ENCODE measurements at regions not wholly inside any gene's neighbourhood (a gene's known extent, or its start where the extent isn't known, plus 50 kb on each side); places are given as distances from the start of the nearest gene placed in this dataset.

DNA sequence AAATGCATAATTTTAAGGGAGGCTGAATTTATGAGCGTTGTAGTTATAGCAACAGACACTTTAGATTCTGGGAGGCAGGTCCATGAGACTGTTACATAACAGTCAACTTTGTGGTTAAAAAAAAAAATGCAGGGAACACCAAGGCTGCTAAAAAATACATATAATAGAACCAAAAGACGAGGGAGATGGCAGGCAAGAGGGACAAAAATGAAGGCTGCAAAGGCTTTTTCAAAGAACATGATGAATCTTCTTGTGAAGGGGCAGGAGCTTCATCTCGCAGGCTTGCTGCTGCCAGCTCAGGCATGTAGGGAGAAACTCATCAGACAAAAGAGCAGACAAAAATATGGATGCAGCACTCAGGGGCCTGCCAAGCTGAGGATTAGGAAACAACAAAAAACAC, 243.9 kb downstream of the SHQ1 start:
- Histone ChIP-seq H2BK20ac (ENCODE audit: low read depth, low read length, poor library complexity, severe bottlenecking) (no peak overlapping the region), H2BK12ac (ENCODE audit: insufficient read length, low read depth, low read length) (no peak overlapping the region), H3K23me2 (ENCODE audit: insufficient read length, low read depth, low read length, poor library complexity, severe bottlenecking) (no peaks in the 10 kb centered on the region), H3K23ac (ENCODE audit: insufficient read length, low read depth, low read length) (no peak overlapping the region), H3K9me3 (ENCODE audit: control insufficient read depth, low read depth, low read length) (no peaks in the 10 kb centered on the region), H3K4me1 (ENCODE audit: insufficient read depth, low read length) (no peaks in the 10 kb centered on the region), H2BK15ac (ENCODE audit: low read depth, low read length) (no peak overlapping the region), H3K4ac (ENCODE audit: low read depth, low read length) (no peak overlapping the region), H4K20me1 (ENCODE audit: control insufficient read depth, insufficient read depth, insufficient read length) (no peaks in the 10 kb centered on the region), H3K27me3 (ENCODE audit: insufficient read depth, low read length) (no peaks in the 10 kb centered on the region), H2BK5ac (ENCODE audit: insufficient read length, low read length) (no peak overlapping the region), H3K79me1 (ENCODE audit: insufficient read depth, low read depth, low read length, poor library complexity, severe bottlenecking) (no peaks in the 10 kb centered on the region), H4K8ac (replicated peaks; ENCODE audit: insufficient read length, low read depth, low read length) (no peak overlapping the region), H4K91ac (ENCODE audit: insufficient read length, low read depth, low read length) (no peak overlapping the region), H3T11ph (ENCODE audit: low read length) (no peak overlapping the region), H3K9ac (ENCODE audit: extremely low read depth, insufficient read length, low read length) (no peak overlapping the region), H3K27ac (ENCODE audit: insufficient read length, low read depth, low read length) (no peak overlapping the region), H3K56ac (ENCODE audit: insufficient read length, low read depth, low read length) (no peak overlapping the region), H3K18ac (ENCODE audit: insufficient read length, low read depth, low read length) (no peak overlapping the region), H3K4me2 (ENCODE audit: insufficient read depth, insufficient read length, low read length) (no peak overlapping the region), H2BK120ac (ENCODE audit: low read depth, low read length, poor library complexity, severe bottlenecking) (no peak overlapping the region), H4K5ac (ENCODE audit: insufficient read length, low read depth, low read length) (no peak overlapping the region), H2AFZ (ENCODE audit: low read length) (no peak overlapping the region), H2AK5ac (ENCODE audit: insufficient read length, low read length) (no peak overlapping the region), H3K79me2 (ENCODE audit: insufficient read depth, low read length) (no peaks in the 10 kb centered on the region), H3K14ac (ENCODE audit: insufficient read depth, low read length) (no peak overlapping the region)
- no CpG with 5 or more reads among the region's 3 CpGs for WGBS (ENCODE audit: extremely low coverage, insufficient read length, low lambda C conversion rate)
- no peak overlapping the region for H3K27ac Mint-ChIP-seq
- peaks cover 8% of the 10 kb centered on the region for H3K27me3 Mint-ChIP-seq (ENCODE audit: low read depth)
- H3K4me1 Mint-ChIP-seq = peaks cover 0 to 3% of the 10 kb centered on the region in 2 experiments; a peak in 2 of 4 replicates
- TF ChIP-seq, protein P1, sequence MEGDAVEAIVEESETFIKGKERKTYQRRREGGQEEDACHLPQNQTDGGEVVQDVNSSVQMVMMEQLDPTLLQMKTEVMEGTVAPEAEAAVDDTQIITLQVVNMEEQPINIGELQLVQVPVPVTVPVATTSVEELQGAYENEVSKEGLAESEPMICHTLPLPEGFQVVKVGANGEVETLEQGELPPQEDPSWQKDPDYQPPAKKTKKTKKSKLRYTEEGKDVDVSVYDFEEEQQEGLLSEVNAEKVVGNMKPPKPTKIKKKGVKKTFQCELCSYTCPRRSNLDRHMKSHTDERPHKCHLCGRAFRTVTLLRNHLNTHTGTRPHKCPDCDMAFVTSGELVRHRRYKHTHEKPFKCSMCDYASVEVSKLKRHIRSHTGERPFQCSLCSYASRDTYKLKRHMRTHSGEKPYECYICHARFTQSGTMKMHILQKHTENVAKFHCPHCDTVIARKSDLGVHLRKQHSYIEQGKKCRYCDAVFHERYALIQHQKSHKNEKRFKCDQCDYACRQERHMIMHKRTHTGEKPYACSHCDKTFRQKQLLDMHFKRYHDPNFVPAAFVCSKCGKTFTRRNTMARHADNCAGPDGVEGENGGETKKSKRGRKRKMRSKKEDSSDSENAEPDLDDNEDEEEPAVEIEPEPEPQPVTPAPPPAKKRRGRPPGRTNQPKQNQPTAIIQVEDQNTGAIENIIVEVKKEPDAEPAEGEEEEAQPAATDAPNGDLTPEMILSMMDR (conservative IDR thresholded peaks at IDR 0.05) = no peak
- H3K36me3 Mint-ChIP-seq (ENCODE audit: insufficient read depth in 1 of 3, low read depth in 3 of 3) = no peaks in the 10 kb centered on the region; a peak in 1 of 7 replicates
- no peak overlapping the region for H3K4me3 Mint-ChIP-seq
- H3K9me3 Mint-ChIP-seq = no peaks in the 10 kb centered on the region
- no peak for DNase-seq

All from H9 (cell line).